Stomach (tissue), 4 donors: ENCODE measurements at regions not wholly inside any gene's neighbourhood (a gene's known extent, or its start where the extent isn't known, plus 50 kb on each side); places are given as distances from the start of the nearest gene placed in this dataset.

ENCODE experiments used
- CTCF ChIP-seq, 7 experiments: fragments of 450-650 bp in 4 of 7; fragments of 200-600 bp in 3 of 7; sonication (generic) in 3 of 7; IDR thresholded peaks; one replicate each; pipeline ENCODE4 v1.5.1; 2016 to 2019; ENCODE audit warnings: antibody characterized with exemption in 7 of 7, control low read depth in 2 of 7, mild to moderate bottlenecking in 1 of 7
- POLR2AphosphoS5 ChIP-seq, 3 donors: sonication (generic); formaldehyde crosslinking; IDR thresholded peaks; one replicate each; pipeline ENCODE4 v1.6.1; 2016; ENCODE audit warnings: antibody characterized with exemption in 3 of 3

DNA sequence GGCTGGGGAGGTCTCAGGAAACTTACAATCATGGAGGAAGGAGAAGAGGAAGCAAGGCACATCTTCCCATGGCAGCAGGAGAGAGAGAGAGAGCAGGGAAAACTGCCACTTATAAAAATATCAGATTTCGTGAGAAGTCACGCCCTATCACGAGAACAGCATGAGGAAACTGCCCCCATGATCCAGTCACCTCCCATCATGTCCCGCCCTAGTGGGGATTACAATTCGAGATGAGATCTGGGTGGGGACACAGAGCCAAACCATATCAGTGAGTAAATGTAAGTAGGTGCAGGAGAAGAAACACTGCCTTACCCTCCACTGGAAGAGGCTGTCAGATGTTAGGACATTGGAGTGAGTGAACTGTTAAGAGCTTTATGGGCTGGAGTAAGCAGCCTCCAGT lies 270.4 kb downstream of the TFAP2C start:
- TF ChIP-seq CTCF (IDR thresholded peaks at IDR 0.05) (no peak), POLR2AphosphoS5 (IDR thresholded peaks at IDR 0.05) (no peak)
